ENCODE measurements at regions not wholly inside any gene's neighbourhood (a gene's known extent, or its start where the extent isn't known, plus 50 kb on each side); places are given as distances from the start of the nearest gene placed in this dataset.

DNA sequence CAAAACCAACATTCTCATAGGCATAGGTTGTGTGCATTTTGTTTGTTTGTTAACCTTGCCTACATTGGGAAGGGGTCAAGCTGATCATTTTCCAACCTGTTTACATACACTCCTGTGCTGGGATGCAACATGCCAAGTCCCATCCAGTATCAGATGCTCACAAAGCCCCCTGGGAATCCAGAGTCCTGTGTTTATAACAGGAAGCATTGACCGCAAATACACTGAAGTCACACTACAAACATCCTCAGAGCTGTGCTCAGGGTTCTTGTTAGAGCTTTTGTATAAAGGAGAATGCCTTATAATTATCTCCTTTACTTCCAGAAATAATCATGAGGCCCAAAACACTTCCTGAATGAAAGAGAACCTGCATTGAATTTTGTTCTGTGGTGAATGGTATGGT is 488.7 kb upstream of the TCF4 start:
- no peak for TF ChIP-seq CTCF (IDR thresholded peaks at IDR 0.05; ENCODE audit: low read depth, low read length, poor library complexity, severe bottlenecking)
- TF ChIP-seq EZH2phosphoT487 (IDR thresholded peaks at IDR 0.05; ENCODE audit: borderline replicate concordance, low read length): no peak
